ENCODE measurements at regions not wholly inside any gene's neighbourhood (a gene's known extent, or its start where the extent isn't known, plus 50 kb on each side); places are given as distances from the start of the nearest gene placed in this dataset.

GRCh38 chr11:97786961-97787360 lies 1233.8 kb upstream of the CNTN5 start:
- H3K9me3 ChIP-seq, result no peaks in the 10 kb centered on the region

More at GRCh38 chr11:97786961-97787360, 1233.8 kb upstream of the CNTN5 start:
- Histone ChIP-seq H3K9ac (no peak overlapping the region), H4K20me1 (ENCODE audit: insufficient read depth) (no peaks in the 10 kb centered on the region), H3K4me3 (ENCODE audit: low read depth in 2 of 2, low read length in 1 of 2) (no peak overlapping the region), H3K4me1 (ENCODE audit: control insufficient read depth in 1 of 2, insufficient read depth in 2 of 2, low read depth in 1 of 2, low read length in 1 of 2) (no peaks in the 10 kb centered on the region), H3K36me3 (replicated peaks in 1 of 2; ENCODE audit: control insufficient read depth in 1 of 2, insufficient read depth in 2 of 2, low read length in 1 of 2) (no peaks in the 10 kb centered on the region), H3K9me2 (no peaks in the 10 kb centered on the region), H3K27me3 (ENCODE audit: insufficient read depth) (no peaks in the 10 kb centered on the region), H3K79me2 (ENCODE audit: insufficient read depth) (no peaks in the 10 kb centered on the region), H2AFZ (ENCODE audit: low read depth) (no peak overlapping the region), H3F3A (replicated peaks; ENCODE audit: insufficient read depth) (no peaks in the 10 kb centered on the region), H3K4me2 (no peak overlapping the region), H3K27ac (ENCODE audit: low read depth in 2 of 2, low read length in 1 of 2) (no peak overlapping the region)
- CTCF ChIA-PET, result no interaction called here
- POLR2A ChIA-PET, result no interaction called here
- WGBS (ENCODE audit: low lambda C conversion rate), result 45% methylated on average over 3 of the region's 3 CpGs
- DNase-seq, result no peak
- TF ChIP-seq RAD21 (IDR thresholded peaks at IDR 0.05; ENCODE audit: low read length), result no peak
- no peak for TF ChIP-seq PBX3 (IDR thresholded peaks at IDR 0.05)
- no peak for TF ChIP-seq POLR2AphosphoS5 (IDR thresholded peaks at IDR 0.05; ENCODE audit: low read depth, low read length)
- TF ChIP-seq MEF2A (IDR thresholded peaks at IDR 0.05; ENCODE audit: borderline replicate concordance, low read depth), result no peak
- no peak for TF ChIP-seq FOSL2 (IDR thresholded peaks at IDR 0.05; ENCODE audit: borderline replicate concordance, low read depth)
- TF ChIP-seq NFIC (IDR thresholded peaks at IDR 0.05; ENCODE audit: borderline replicate concordance), result no peak
- TF ChIP-seq YY1 (IDR thresholded peaks at IDR 0.05; ENCODE audit: low read depth), result no peak
- no peak for TF ChIP-seq ELF1 (IDR thresholded peaks at IDR 0.05)
- TF ChIP-seq REST (IDR thresholded peaks at IDR 0.05; ENCODE audit: low read depth, low read length), result no peak
- TF ChIP-seq JUND (IDR thresholded peaks at IDR 0.05), result no peak
- no peak for TF ChIP-seq ZBTB33 (IDR thresholded peaks at IDR 0.05; ENCODE audit: borderline replicate concordance, low read depth)
- no peak for TF ChIP-seq NRF1 (IDR thresholded peaks at IDR 0.05; ENCODE audit: low read depth, low read length)
- TF ChIP-seq TEAD4 (IDR thresholded peaks at IDR 0.05; ENCODE audit: borderline replicate concordance, insufficient read depth), result no peak
- no peak for TF ChIP-seq SIN3A (IDR thresholded peaks at IDR 0.05; ENCODE audit: borderline replicate concordance, low read depth, low read length)
- no peak for TF ChIP-seq USF2 (IDR thresholded peaks at IDR 0.05; ENCODE audit: borderline replicate concordance, low read depth, low read length)
- no peak for TF ChIP-seq TAF1 (IDR thresholded peaks at IDR 0.05; ENCODE audit: borderline replicate concordance, low read depth, low read length)
- TF ChIP-seq IRF3 (IDR thresholded peaks at IDR 0.05; ENCODE audit: low read depth, low read length), result no peak

All from SK-N-SH (cell line).